Ectodermal cell (in vitro differentiated cells): ENCODE measurements at regions not wholly inside any gene's neighbourhood (a gene's known extent, or its start where the extent isn't known, plus 50 kb on each side); places are given as distances from the start of the nearest gene placed in this dataset.

Experiments
- H3K27ac ChIP-seq: 2 replicates; pipeline ENCODE4 v1.7.0; 2013; ENCODE audit warnings: mild to moderate bottlenecking, low read depth, low read length; ENCODE audit not compliant: insufficient read depth, poor library complexity, severe bottlenecking
- H3K27me3 ChIP-seq: 2 replicates; pipeline ENCODE4 v1.7.0; 2013; ENCODE audit warnings: mild to moderate bottlenecking, low read length; ENCODE audit not compliant: insufficient read depth, control insufficient read depth, poor library complexity, severe bottlenecking
- H3K36me3 ChIP-seq: one replicate; pipeline ENCODE4 v1.7.0; 2013; ENCODE audit warnings: low read length; ENCODE audit not compliant: control insufficient read depth, insufficient read depth
- H3K4me1 ChIP-seq: one replicate; pipeline ENCODE4 v1.7.0; 2013; ENCODE audit warnings: low read length; ENCODE audit not compliant: control insufficient read depth, insufficient read depth
- H3K4me3 ChIP-seq: 2 replicates; pipeline ENCODE4 v1.7.0; 2013; ENCODE audit warnings: low read depth, low read length, control low read depth; ENCODE audit not compliant: insufficient read depth
- H3K9me3 ChIP-seq: 2 replicates; pipeline ENCODE4 v1.7.0; 2013; ENCODE audit warnings: mild to moderate bottlenecking, low read length, moderate library complexity; ENCODE audit not compliant: control insufficient read depth
- WGBS, 2 experiments: methylation state at CpG; one replicate each; pipeline ENCODE4 v1.1.7; 2013; ENCODE audit warnings: missing lambda C conversion rate in 2 of 2; 5-methylcytosine and 5-hydroxymethylcytosine counted together

DNA sequence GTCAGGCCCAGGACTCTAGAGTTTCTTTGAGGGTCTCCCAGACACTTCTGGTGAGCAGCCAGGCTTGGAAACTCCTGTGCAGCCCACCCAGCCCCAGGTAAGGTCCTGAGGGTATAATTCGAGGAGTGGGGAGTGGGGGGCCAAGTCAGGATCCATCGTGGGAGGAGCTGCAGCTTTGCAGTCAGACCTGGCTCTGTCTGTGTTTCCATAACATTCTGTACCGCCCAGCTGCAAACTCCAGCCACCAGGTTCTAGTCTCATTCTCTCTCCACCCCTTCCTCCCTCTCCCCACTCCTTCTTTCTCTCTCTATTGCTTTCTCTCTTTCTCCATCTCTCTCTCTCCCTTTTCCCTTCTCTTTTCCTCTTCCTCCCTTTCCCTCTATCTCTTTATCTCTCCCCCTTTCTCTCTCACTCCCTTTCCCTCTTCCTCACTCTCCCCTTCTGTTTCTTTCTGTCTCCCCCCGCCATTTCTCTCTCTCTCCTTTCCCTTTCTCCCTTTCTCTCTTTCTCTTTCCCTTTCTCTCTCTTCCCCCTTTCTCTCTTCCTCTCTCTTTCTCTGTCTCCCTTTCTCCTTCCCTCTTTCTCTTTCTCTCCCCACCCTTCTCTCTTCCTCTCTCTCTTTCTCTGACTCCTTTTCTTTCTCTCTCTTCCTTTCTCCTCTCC, 127.2 kb downstream of the MN1 start:
- Histone ChIP-seq H3K4me1 (peaks cover 26% of the 10 kb centered on the region), H3K36me3 (no peaks in the 10 kb centered on the region), H3K27me3 (no peaks in the 10 kb centered on the region), H3K27ac (no peak overlapping the region), H3K9me3 (no peaks in the 10 kb centered on the region), H3K4me3 (no peak overlapping the region)
- WGBS, 2 experiments, result 79 to 84% methylated on average over 4 of the region's 4 CpGs

GRCh38 chr22:27676545-27677213, 124.9 kb downstream of the MN1 start:
- H3K27ac ChIP-seq, result no peak overlapping the region
- H3K4me1 ChIP-seq, result peaks cover 20% of the 10 kb centered on the region
- H3K9me3 ChIP-seq, result no peaks in the 10 kb centered on the region
- no peak overlapping the region for H3K4me3 ChIP-seq
- no peaks in the 10 kb centered on the region for H3K36me3 ChIP-seq
- no peaks in the 10 kb centered on the region for H3K27me3 ChIP-seq
- WGBS, 2 experiments, result 97 to 99% methylated on average over 3 of the region's 4 CpGs

DNA sequence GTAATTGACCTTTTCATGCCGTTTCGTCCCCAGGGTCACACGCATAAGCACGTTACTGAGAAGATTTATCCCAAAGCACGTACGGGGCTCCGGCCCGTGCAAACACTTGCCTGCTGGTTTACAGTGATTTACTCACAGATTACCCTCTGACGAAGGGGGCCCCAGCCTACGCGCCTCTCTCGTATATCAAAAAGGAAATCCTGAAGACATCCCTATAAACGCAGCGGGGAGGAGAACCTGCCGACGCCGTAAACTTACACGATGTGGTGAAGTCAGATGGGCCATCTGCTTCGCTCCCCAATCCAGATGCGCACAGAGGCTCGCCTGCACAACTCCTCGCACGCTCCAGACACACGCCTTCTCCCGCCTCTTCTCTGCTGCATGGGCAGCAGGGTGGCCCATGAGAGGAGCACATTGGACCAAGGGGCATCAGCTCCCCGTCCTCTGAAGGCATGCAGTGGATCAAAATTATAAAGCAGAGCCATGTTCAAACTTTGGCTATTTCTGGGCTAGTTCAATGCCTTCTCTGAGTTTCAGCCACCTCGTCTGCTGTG, 123.6 kb downstream of the MN1 start:
- WGBS, 2 experiments, result 90% methylated on average over 27 of the region's 27 CpGs
- H3K27me3 ChIP-seq, result no peaks in the 10 kb centered on the region
- peaks cover 24% of the 10 kb centered on the region for H3K4me1 ChIP-seq
- H3K9me3 ChIP-seq, result no peaks in the 10 kb centered on the region
- H3K36me3 ChIP-seq, result no peaks in the 10 kb centered on the region
- no peak overlapping the region for H3K4me3 ChIP-seq
- H3K27ac ChIP-seq, result no peak overlapping the region

DNA sequence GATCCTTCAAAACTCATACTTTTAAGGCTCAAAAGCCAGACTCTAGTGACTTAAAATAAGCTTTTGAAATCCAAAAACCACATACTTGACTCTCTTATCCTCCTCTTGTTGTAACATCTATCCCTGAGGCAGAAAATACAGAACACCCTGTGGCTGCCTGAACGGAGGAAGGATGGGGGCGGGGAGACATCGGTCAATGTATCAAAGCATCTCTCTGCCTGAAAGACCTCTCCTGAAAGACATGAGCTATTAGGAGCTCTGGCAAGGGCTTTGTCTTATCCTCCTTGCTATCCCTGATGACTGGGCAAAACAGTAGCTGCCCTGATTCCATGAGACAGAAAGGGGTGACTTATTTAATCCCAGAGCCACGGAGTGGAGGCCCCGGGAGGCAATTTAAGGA, 122.4 kb downstream of the MN1 start:
- Histone ChIP-seq H3K36me3 (no peaks in the 10 kb centered on the region), H3K27me3 (no peaks in the 10 kb centered on the region), H3K27ac (no peak overlapping the region), H3K4me1 (peaks cover 28% of the 10 kb centered on the region), H3K9me3 (no peaks in the 10 kb centered on the region), H3K4me3 (no peak overlapping the region)
- 41% methylated on average over 5 of the region's 5 CpGs for WGBS, 2 experiments

- H3K36me3 ChIP-seq, result no peaks in the 10 kb centered on the region
- H3K27me3 ChIP-seq, result no peaks in the 10 kb centered on the region
- WGBS, 2 experiments, result 89 to 90% methylated on average over 6 of the region's 6 CpGs
- H3K9me3 ChIP-seq, result no peaks in the 10 kb centered on the region
- H3K27ac ChIP-seq, result no peak overlapping the region
- no peak overlapping the region for H3K4me3 ChIP-seq
- peaks cover 28% of the 10 kb centered on the region for H3K4me1 ChIP-seq
These were observed 121.7 kb downstream of the MN1 start for GRCh38 chr22:27679693-27680488.

DNA sequence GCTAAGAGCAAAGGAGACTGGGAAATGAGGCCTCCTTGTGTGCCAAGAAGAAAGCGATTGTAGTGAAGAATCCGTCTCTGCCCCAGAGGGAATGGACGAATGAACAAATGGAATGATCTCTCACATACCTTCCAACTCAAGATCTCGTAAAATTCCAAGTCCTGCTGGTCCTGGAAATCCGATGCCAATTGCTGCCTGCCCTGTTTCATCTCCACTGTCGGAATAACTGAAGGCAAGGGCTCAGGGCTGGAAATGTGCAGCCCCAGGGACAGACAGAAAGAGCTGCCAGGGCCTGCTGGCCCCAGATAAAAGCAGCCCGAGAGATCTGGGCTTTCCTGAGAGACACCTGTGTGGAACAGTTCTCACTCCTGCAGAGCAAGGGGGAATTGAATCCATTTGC, 120.9 kb downstream of the MN1 start:
- Histone ChIP-seq H3K27me3 (no peaks in the 10 kb centered on the region), H3K4me1 (peaks cover 28% of the 10 kb centered on the region), H3K36me3 (no peaks in the 10 kb centered on the region), H3K27ac (no peak overlapping the region), H3K9me3 (no peaks in the 10 kb centered on the region), H3K4me3 (no peak overlapping the region)
- WGBS, 2 experiments, result 89 to 90% methylated on average over 7 of the region's 7 CpGs

DNA sequence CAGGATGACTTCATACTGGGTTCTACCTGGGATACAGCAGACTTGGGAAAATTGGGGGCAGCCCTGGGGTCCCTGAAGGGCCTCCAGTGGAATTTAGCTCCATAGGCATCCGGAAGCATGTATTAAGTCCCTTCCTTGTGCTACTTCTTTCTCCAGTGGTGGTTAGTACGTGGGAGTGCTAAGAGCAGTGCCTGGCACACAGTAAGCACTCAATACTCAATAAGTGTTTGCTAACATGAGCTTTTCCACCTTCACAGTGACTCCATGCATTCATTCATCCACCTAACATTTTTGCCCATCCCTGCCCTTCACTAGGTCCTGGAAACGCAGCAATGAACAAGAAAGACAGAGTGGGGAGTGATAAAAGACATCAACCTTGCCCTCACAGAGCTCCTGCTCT, 120.5 kb downstream of the MN1 start:
- no peak overlapping the region for H3K4me3 ChIP-seq
- 89 to 94% methylated on average over 3 of the region's 3 CpGs for WGBS, 2 experiments
- H3K36me3 ChIP-seq, result no peaks in the 10 kb centered on the region
- H3K27ac ChIP-seq, result no peak overlapping the region
- H3K4me1 ChIP-seq, result peaks cover 28% of the 10 kb centered on the region
- H3K27me3 ChIP-seq, result no peaks in the 10 kb centered on the region
- no peaks in the 10 kb centered on the region for H3K9me3 ChIP-seq

GRCh38 chr22:27682437-27682836, 119.1 kb downstream of the MN1 start:
- no peak overlapping the region for H3K27ac ChIP-seq
- WGBS, 2 experiments, result 81 to 83% methylated on average over 9 of the region's 9 CpGs
- peaks cover 28% of the 10 kb centered on the region for H3K4me1 ChIP-seq
- H3K27me3 ChIP-seq, result no peaks in the 10 kb centered on the region
- no peaks in the 10 kb centered on the region for H3K9me3 ChIP-seq
- H3K4me3 ChIP-seq, result no peak overlapping the region
- no peaks in the 10 kb centered on the region for H3K36me3 ChIP-seq

GRCh38 chr22:27684901-27685300, 116.7 kb downstream of the MN1 start:
- peaks cover 14% of the 10 kb centered on the region for H3K4me1 ChIP-seq
- no peak overlapping the region for H3K27ac ChIP-seq
- no peak overlapping the region for H3K4me3 ChIP-seq
- H3K36me3 ChIP-seq, result no peaks in the 10 kb centered on the region
- no peaks in the 10 kb centered on the region for H3K27me3 ChIP-seq
- no peaks in the 10 kb centered on the region for H3K9me3 ChIP-seq
- 92 to 93% methylated on average over 9 of the region's 9 CpGs for WGBS, 2 experiments

DNA sequence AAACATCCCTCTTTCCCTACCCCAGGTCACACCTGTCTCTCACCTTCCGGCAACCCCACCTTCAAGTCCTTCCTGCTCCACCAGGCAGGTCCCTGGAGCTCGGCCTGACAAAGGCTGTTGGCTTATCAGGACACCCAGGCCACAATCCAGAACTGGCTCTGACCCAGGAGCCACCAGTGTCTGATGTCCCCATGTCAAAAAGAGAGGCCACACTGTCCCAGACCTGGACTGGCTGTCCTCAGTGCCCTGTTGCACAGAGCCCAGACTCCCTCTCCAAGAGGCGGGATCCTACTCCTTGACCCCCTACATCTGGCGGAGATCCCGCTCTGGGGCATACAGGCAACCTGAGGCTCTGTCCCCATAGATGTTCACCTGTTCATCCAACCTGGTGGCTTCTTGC, 116.0 kb downstream of the MN1 start:
- H3K4me1 ChIP-seq, result peaks cover 14% of the 10 kb centered on the region
- H3K36me3 ChIP-seq, result no peaks in the 10 kb centered on the region
- 94 to 96% methylated on average over 5 of the region's 5 CpGs for WGBS, 2 experiments
- no peak overlapping the region for H3K27ac ChIP-seq
- no peak overlapping the region for H3K4me3 ChIP-seq
- H3K27me3 ChIP-seq, result no peaks in the 10 kb centered on the region
- no peaks in the 10 kb centered on the region for H3K9me3 ChIP-seq
